ENCODE measurements at regions not wholly inside any gene's neighbourhood (a gene's known extent, or its start where the extent isn't known, plus 50 kb on each side); places are given as distances from the start of the nearest gene placed in this dataset.

DNA sequence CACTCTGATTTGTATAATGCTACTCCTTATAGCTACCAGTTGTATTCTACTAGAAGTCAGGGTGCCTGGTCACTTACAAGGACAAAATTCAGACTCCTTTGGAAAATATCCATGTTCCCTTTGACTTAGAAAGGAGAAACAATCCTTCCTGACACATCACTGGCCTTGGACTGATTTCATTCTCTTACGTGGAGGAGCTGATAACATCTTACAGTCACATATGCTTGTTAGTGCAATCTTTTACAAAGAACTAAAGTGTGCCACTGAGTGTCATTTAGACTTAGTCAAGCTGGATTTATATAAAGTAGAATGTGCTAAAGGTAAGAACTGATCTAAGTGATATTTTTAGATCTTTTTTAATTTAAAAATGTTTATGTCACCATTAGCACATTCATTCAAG, 131.0 kb upstream of the TMTC2 start:
- TF ChIP-seq MXI1 (IDR thresholded peaks at IDR 0.05; ENCODE audit: borderline replicate concordance, low read depth, low read length) (no peak), RFX5 (IDR thresholded peaks at IDR 0.05; ENCODE audit: low read depth, low read length) (no peak), SMC3 (IDR thresholded peaks at IDR 0.05; ENCODE audit: low read depth, low read length) (no peak), MAZ (IDR thresholded peaks at IDR 0.05; ENCODE audit: borderline replicate concordance, low read depth, low read length) (no peak), POLR2A (IDR thresholded peaks at IDR 0.05; ENCODE audit: low read depth, low read length) (no peak), RAD21 (IDR thresholded peaks at IDR 0.05; ENCODE audit: low read length) (no peak)
- TF ChIP-seq, protein P1, sequence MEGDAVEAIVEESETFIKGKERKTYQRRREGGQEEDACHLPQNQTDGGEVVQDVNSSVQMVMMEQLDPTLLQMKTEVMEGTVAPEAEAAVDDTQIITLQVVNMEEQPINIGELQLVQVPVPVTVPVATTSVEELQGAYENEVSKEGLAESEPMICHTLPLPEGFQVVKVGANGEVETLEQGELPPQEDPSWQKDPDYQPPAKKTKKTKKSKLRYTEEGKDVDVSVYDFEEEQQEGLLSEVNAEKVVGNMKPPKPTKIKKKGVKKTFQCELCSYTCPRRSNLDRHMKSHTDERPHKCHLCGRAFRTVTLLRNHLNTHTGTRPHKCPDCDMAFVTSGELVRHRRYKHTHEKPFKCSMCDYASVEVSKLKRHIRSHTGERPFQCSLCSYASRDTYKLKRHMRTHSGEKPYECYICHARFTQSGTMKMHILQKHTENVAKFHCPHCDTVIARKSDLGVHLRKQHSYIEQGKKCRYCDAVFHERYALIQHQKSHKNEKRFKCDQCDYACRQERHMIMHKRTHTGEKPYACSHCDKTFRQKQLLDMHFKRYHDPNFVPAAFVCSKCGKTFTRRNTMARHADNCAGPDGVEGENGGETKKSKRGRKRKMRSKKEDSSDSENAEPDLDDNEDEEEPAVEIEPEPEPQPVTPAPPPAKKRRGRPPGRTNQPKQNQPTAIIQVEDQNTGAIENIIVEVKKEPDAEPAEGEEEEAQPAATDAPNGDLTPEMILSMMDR (conservative IDR thresholded peaks at IDR 0.05; ENCODE audit: low read depth, low read length) = no peak
